Activated CD4-positive, alpha-beta T cell treated with anti-CD3 and anti-CD28 coated beads for 36 hours (primary cell): ENCODE measurements at regions not wholly inside any gene's neighbourhood (a gene's known extent, or its start where the extent isn't known, plus 50 kb on each side); places are given as distances from the start of the nearest gene placed in this dataset.
"Not testable (repeated sequence)": the region's sequence is repeated elsewhere in the genome, so short reads cannot be mapped to it uniquely, and the experiment has no call there.

Experiments used
- ATAC-seq: fragments of 200-7000 bp; cut with Tn5 transposase; one replicate; pipeline ENCODE4 v1.10.0; 2021; ENCODE audit warnings: mild to moderate bottlenecking, moderate library complexity
- CTCF ChIA-PET: fragments of 350-600 bp; sonication (Branson Sonifier 250); formaldehyde crosslinking; loops from one replicate; lab custom pipeline; 2021; ENCODE audit warnings: antibody characterized with exemption; lab: Charles Lee
- POLR2A ChIA-PET: fragments of 350-600 bp; sonication (Branson Sonifier 250); formaldehyde crosslinking; loops from one replicate; lab custom pipeline; 2021; ENCODE audit warnings: antibody characterized with exemption, inconsistent platforms; lab: Charles Lee
- DNase-seq: peaks from one replicate; pipeline ENCODE4 v3.0.0-alpha.2; 2020
- H3K27ac Mint-ChIP-seq: one replicate; pipeline ENCODE4 v1.8.0; 2021; ENCODE audit warnings: mixed read lengths
- H3K27me3 Mint-ChIP-seq: one replicate; pipeline ENCODE4 v1.8.0; 2021; ENCODE audit warnings: mixed read lengths
- H3K36me3 Mint-ChIP-seq: one replicate; pipeline ENCODE4 v1.8.0; 2021; ENCODE audit warnings: low read depth, mixed read lengths
- H3K4me1 Mint-ChIP-seq: one replicate; pipeline ENCODE4 v1.8.0; 2021; ENCODE audit warnings: mixed read lengths
- H3K4me3 Mint-ChIP-seq: one replicate; pipeline ENCODE4 v1.8.0; 2021; ENCODE audit warnings: mild to moderate bottlenecking, moderate library complexity, mixed read lengths
- H3K9me3 Mint-ChIP-seq: one replicate; pipeline ENCODE4 v1.8.0; 2021; ENCODE audit warnings: low read depth, mixed read lengths
- intact Hi-C, 2 experiments: fragments of 100-400 bp; cut with DNase I in 1 of 2; cut with micrococcal nuclease in 1 of 2; formaldehyde crosslinking; loops; one replicate each; pipeline versions ENCODE4 v1.14.2 to v1.15.1; 2022 to 2024; cut with DNase I, micrococcal nuclease

GRCh38 chr4:49519150-49520035 lies 533.3 kb downstream of the CWH43 start:
- POLR2A ChIA-PET, H3K4me3 Mint-ChIP-seq, H3K36me3 Mint-ChIP-seq, H3K27me3 Mint-ChIP-seq, DNase-seq, H3K27ac Mint-ChIP-seq, CTCF ChIA-PET, intact Hi-C loops, H3K4me1 Mint-ChIP-seq, ATAC-seq: not testable (repeated sequence)
- peaks cover 23% of the 10 kb centered on the region for H3K9me3 Mint-ChIP-seq

- CTCF ChIA-PET, DNase-seq, H3K9me3 Mint-ChIP-seq, H3K36me3 Mint-ChIP-seq, H3K4me3 Mint-ChIP-seq, H3K4me1 Mint-ChIP-seq, H3K27ac Mint-ChIP-seq, intact Hi-C loops, H3K27me3 Mint-ChIP-seq, POLR2A ChIA-PET, ATAC-seq: not testable (repeated sequence)
Measured at GRCh38 chr4:49523816-49524765, 538.0 kb downstream of the CWH43 start.

GRCh38 chr4:49558916-49559676 lies 573.0 kb downstream of the CWH43 start:
- not testable (repeated sequence) for H3K27ac Mint-ChIP-seq

GRCh38 chr4:49560131-49560816 lies 574.2 kb downstream of the CWH43 start:
- H3K27ac Mint-ChIP-seq, H3K9me3 Mint-ChIP-seq, DNase-seq, H3K27me3 Mint-ChIP-seq, POLR2A ChIA-PET, H3K36me3 Mint-ChIP-seq, ATAC-seq, intact Hi-C loops, H3K4me1 Mint-ChIP-seq, CTCF ChIA-PET, H3K4me3 Mint-ChIP-seq: not testable (repeated sequence)

More at GRCh38 chr4:49558916-49559676, 573.0 kb downstream of the CWH43 start:
- DNase-seq, H3K4me1 Mint-ChIP-seq, POLR2A ChIA-PET, ATAC-seq, intact Hi-C loops, H3K4me3 Mint-ChIP-seq, CTCF ChIA-PET, H3K36me3 Mint-ChIP-seq, H3K27me3 Mint-ChIP-seq: not testable (repeated sequence)
- H3K9me3 Mint-ChIP-seq, result peaks cover 16% of the 10 kb centered on the region

- H3K4me3 Mint-ChIP-seq, H3K9me3 Mint-ChIP-seq, ATAC-seq, DNase-seq, CTCF ChIA-PET, H3K36me3 Mint-ChIP-seq, H3K4me1 Mint-ChIP-seq, H3K27ac Mint-ChIP-seq, H3K27me3 Mint-ChIP-seq, intact Hi-C loops, POLR2A ChIA-PET: not testable (repeated sequence)
Measured at GRCh38 chr4:49560883-49561282, 574.8 kb downstream of the CWH43 start.

DNA sequence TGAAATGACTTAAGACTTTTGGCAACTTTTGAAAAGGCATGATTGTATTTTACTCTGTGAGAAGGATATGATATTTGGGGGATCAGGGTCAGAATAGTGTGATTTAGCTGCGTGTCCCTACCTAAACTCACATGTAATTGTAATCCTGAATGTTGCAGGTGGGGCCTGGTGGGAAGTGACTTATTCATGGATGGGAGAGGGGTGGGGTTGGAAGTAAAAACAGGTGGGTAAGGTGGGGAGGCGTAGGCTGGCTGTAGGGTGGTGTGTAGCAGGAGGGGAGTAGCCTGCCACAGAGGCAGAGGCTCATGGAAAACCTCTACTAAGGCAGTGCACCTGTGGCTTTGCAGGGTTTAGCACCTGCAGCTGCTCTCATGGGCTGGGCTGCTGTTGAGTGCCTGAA lies 584.2 kb downstream of the CWH43 start:
- POLR2A ChIA-PET, H3K4me1 Mint-ChIP-seq, ATAC-seq, H3K4me3 Mint-ChIP-seq, H3K27ac Mint-ChIP-seq, DNase-seq, CTCF ChIA-PET, H3K36me3 Mint-ChIP-seq, H3K27me3 Mint-ChIP-seq, intact Hi-C loops: not testable (repeated sequence)
- H3K9me3 Mint-ChIP-seq, result peaks cover 42% of the 10 kb centered on the region

DNA sequence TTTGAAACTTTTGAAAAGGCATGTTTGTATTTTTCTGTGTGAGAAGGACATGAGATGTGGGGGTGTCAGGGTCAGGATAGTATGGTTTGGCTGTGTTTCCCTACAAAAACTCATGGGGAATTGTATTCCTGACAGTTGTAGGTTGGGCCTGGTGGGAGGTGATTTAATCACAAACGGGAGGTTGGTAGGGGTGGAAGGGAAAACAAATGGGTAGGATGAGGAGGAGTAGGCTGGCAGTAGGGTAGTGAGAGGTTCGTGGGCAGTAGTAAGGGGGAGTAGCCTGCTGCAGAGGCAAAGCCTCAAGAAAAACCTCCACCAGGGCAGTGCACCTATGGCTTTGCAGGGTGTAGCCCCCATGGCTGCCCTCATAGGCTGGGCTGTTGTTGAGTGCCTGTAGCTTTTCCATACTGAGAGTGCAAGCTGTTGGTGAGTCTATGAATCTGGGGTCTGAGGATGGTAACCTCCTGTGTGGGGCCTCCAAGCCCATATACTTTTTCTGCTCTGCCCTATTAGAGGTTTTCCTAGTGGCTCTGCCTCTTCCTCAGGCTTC lies 587.7 kb downstream of the CWH43 start:
- H3K9me3 Mint-ChIP-seq, result peaks cover 45% of the 10 kb centered on the region
- H3K27me3 Mint-ChIP-seq, H3K27ac Mint-ChIP-seq, H3K36me3 Mint-ChIP-seq, CTCF ChIA-PET, H3K4me3 Mint-ChIP-seq, DNase-seq, intact Hi-C loops, ATAC-seq, POLR2A ChIA-PET, H3K4me1 Mint-ChIP-seq: not testable (repeated sequence)

GRCh38 chr4:49575250-49575649 lies 589.2 kb downstream of the CWH43 start:
- H3K36me3 Mint-ChIP-seq, H3K4me3 Mint-ChIP-seq, ATAC-seq, H3K27me3 Mint-ChIP-seq, POLR2A ChIA-PET, intact Hi-C loops, CTCF ChIA-PET, DNase-seq, H3K27ac Mint-ChIP-seq, H3K4me1 Mint-ChIP-seq: not testable (repeated sequence)
- H3K9me3 Mint-ChIP-seq, result peaks cover 42% of the 10 kb centered on the region

- H3K4me3 Mint-ChIP-seq, H3K27me3 Mint-ChIP-seq, CTCF ChIA-PET, DNase-seq, H3K27ac Mint-ChIP-seq, H3K36me3 Mint-ChIP-seq, ATAC-seq, POLR2A ChIA-PET, H3K4me1 Mint-ChIP-seq, intact Hi-C loops: not testable (repeated sequence)
- peaks cover 35% of the 10 kb centered on the region for H3K9me3 Mint-ChIP-seq
Measured at GRCh38 chr4:49578371-49578770, 592.3 kb downstream of the CWH43 start.

GRCh38 chr4:49578899-49579298 lies 592.8 kb downstream of the CWH43 start:
- CTCF ChIA-PET, ATAC-seq, H3K27me3 Mint-ChIP-seq, DNase-seq, H3K4me3 Mint-ChIP-seq, H3K27ac Mint-ChIP-seq, intact Hi-C loops, POLR2A ChIA-PET, H3K4me1 Mint-ChIP-seq, H3K36me3 Mint-ChIP-seq: not testable (repeated sequence)
- H3K9me3 Mint-ChIP-seq, result peaks cover 31% of the 10 kb centered on the region
